Testis (tissue), 2 donors: ENCODE measurements at regions not wholly inside any gene's neighbourhood (a gene's known extent, or its start where the extent isn't known, plus 50 kb on each side); places are given as distances from the start of the nearest gene placed in this dataset.

ENCODE experiments used
- DNase-seq: peaks from one replicate; pipeline ENCODE4 v3.0.0-alpha.2; 2019
- H3K27ac ChIP-seq, 2 donors: fragments of 200-600 bp; sonication (generic); one replicate each; pipeline ENCODE4 v1.5.1; 2019
- H3K27me3 ChIP-seq: fragments of 200-600 bp; sonication (generic); one replicate; pipeline ENCODE4 v1.5.1; 2019
- H3K36me3 ChIP-seq: fragments of 200-600 bp; sonication (generic); one replicate; pipeline ENCODE4 v1.5.1; 2017; ENCODE audit warnings: low read depth; ENCODE audit errors: missing control alignments
- H3K4me1 ChIP-seq: fragments of 200-600 bp; sonication (generic); one replicate; pipeline ENCODE4 v1.5.1; 2019
- H3K4me3 ChIP-seq, 2 donors: fragments of 200-600 bp; sonication (generic); one replicate each; pipeline ENCODE4 v1.5.1; 2017 to 2019
- H3K9me3 ChIP-seq: fragments of 200-600 bp; sonication (generic); one replicate; pipeline ENCODE4 v1.5.1; 2017
- CTCF ChIP-seq, 3 experiments: fragments of 450-650 bp in 2 of 3; fragments of 200-600 bp in 1 of 3; sonication (generic) in 1 of 3; IDR thresholded peaks; one replicate each; pipeline ENCODE4 v1.5.1; 2016 to 2019; ENCODE audit warnings: antibody characterized with exemption in 3 of 3, mild to moderate bottlenecking in 2 of 3, moderate library complexity in 1 of 3
- POLR2A ChIP-seq: fragments of 450-650 bp; IDR thresholded peaks from one replicate; pipeline ENCODE4 v1.6.1; 2017; ENCODE audit warnings: antibody characterized with exemption, mild to moderate bottlenecking, moderate library complexity
- WGBS, 2 donors: methylation state at CpG; one replicate each; pipeline ENCODE4 v1.1.5; 2018; 5-methylcytosine and 5-hydroxymethylcytosine counted together
- intact Hi-C: fragments of 100-400 bp; cut with DNase I; formaldehyde crosslinking; loops from one replicate; pipeline ENCODE4 v1.15.1; 2023; ENCODE audit warnings: low total_unique reads

- Histone ChIP-seq H3K27ac (no peak overlapping the region), H3K27me3 (no peaks in the 10 kb centered on the region), H3K36me3 (no peaks in the 10 kb centered on the region), H3K4me3 (no peak overlapping the region), H3K4me1 (peaks cover 8% of the 10 kb centered on the region), H3K9me3 (no peaks in the 10 kb centered on the region)
- intact Hi-C loops, result no loop called here
- 38 to 42% methylated on average over 1 of the region's 1 CpG for WGBS, 2 donors
- no peak for TF ChIP-seq CTCF (IDR thresholded peaks at IDR 0.05)
- TF ChIP-seq POLR2A, result no peak
- DNase-seq, result no peak
Measured at GRCh38 chr6:113668641-113669408, 188.3 kb upstream of the MARCKS start.

- Histone ChIP-seq H3K9me3 (no peaks in the 10 kb centered on the region), H3K4me3 (no peak overlapping the region), H3K4me1 (peaks cover 8% of the 10 kb centered on the region), H3K36me3 (no peaks in the 10 kb centered on the region), H3K27me3 (no peaks in the 10 kb centered on the region), H3K27ac (no peak overlapping the region)
- no peak for DNase-seq
- intact Hi-C loops, result no loop called here
- TF ChIP-seq POLR2A (no peak), CTCF (IDR thresholded peaks at IDR 0.05) (no peak)
- 35 to 67% methylated on average over 2 of the region's 2 CpGs for WGBS, 2 donors
Measured at GRCh38 chr6:113669606-113670005, 187.5 kb upstream of the MARCKS start.

- WGBS, 2 donors, result 50 to 53% methylated on average over 1 of the region's 1 CpG
- no peak overlapping the region for H3K27ac ChIP-seq
- peaks cover 8% of the 10 kb centered on the region for H3K4me1 ChIP-seq
- intact Hi-C loops, result no loop called here
- no peak for DNase-seq
- H3K27me3 ChIP-seq, result no peaks in the 10 kb centered on the region
- no peaks in the 10 kb centered on the region for H3K36me3 ChIP-seq
- TF ChIP-seq POLR2A (no peak), CTCF (IDR thresholded peaks at IDR 0.05) (no peak)
- no peaks in the 10 kb centered on the region for H3K9me3 ChIP-seq
- H3K4me3 ChIP-seq, result no peak overlapping the region
Measured at GRCh38 chr6:113671421-113671820, 185.7 kb upstream of the MARCKS start.

- Histone ChIP-seq H3K9me3 (no peaks in the 10 kb centered on the region), H3K27ac (no peak overlapping the region), H3K36me3 (no peaks in the 10 kb centered on the region), H3K27me3 (no peaks in the 10 kb centered on the region), H3K4me1 (peaks cover 8% of the 10 kb centered on the region), H3K4me3 (peak overlapping the region in 1 of 2 donors; percentile 32)
- 46 to 50% methylated on average over 8 of the region's 8 CpGs for whole genome bisulfite sequencing, 2 donors
- no peak for DNase-seq
- TF ChIP-seq CTCF (IDR thresholded peaks at IDR 0.05), result no peak
- no peak for TF ChIP-seq POLR2A
- intact Hi-C loops, result no loop called here
Measured at GRCh38 chr6:113672491-113673149, 184.5 kb upstream of the MARCKS start.

- Histone ChIP-seq H3K27ac (no peak overlapping the region), H3K36me3 (no peaks in the 10 kb centered on the region), H3K4me3 (no peak overlapping the region), H3K9me3 (no peaks in the 10 kb centered on the region), H3K4me1 (peaks cover 8% of the 10 kb centered on the region), H3K27me3 (no peaks in the 10 kb centered on the region)
- DNase-seq, result no peak
- intact Hi-C loops, result no loop called here
- TF ChIP-seq CTCF (IDR thresholded peaks at IDR 0.05) (no peak), POLR2A (no peak)
- 69 to 80% methylated on average over 4 of the region's 4 CpGs for WGBS, 2 donors
Measured at GRCh38 chr6:113674075-113674474, 183.1 kb upstream of the MARCKS start.
